SH-SY5Y (cell line): ENCODE measurements at regions not wholly inside any gene's neighbourhood (a gene's known extent, or its start where the extent isn't known, plus 50 kb on each side); places are given as distances from the start of the nearest gene placed in this dataset.

Experiments used
- GATA2 ChIP-seq: IDR thresholded peaks from 2 replicates; pipeline ENCODE4 v1.6.1; 2011; ENCODE audit warnings: mild to moderate bottlenecking, low read depth, low read length
- GATA3 ChIP-seq: IDR thresholded peaks from 2 replicates; pipeline ENCODE4 v1.6.1; 2011; ENCODE audit warnings: low read depth, mild to moderate bottlenecking, low read length, moderate library complexity

- TF ChIP-seq GATA2 = no peak
- no peak for TF ChIP-seq GATA3
Measured at GRCh38 chr2:61664190-61664589, 126.0 kb upstream of the XPO1 start.
